ENCODE measurements at regions not wholly inside any gene's neighbourhood (a gene's known extent, or its start where the extent isn't known, plus 50 kb on each side); places are given as distances from the start of the nearest gene placed in this dataset.
"Not testable (repeated sequence)": the region's sequence is repeated elsewhere in the genome, so short reads cannot be mapped to it uniquely, and the experiment has no call there.

DNA sequence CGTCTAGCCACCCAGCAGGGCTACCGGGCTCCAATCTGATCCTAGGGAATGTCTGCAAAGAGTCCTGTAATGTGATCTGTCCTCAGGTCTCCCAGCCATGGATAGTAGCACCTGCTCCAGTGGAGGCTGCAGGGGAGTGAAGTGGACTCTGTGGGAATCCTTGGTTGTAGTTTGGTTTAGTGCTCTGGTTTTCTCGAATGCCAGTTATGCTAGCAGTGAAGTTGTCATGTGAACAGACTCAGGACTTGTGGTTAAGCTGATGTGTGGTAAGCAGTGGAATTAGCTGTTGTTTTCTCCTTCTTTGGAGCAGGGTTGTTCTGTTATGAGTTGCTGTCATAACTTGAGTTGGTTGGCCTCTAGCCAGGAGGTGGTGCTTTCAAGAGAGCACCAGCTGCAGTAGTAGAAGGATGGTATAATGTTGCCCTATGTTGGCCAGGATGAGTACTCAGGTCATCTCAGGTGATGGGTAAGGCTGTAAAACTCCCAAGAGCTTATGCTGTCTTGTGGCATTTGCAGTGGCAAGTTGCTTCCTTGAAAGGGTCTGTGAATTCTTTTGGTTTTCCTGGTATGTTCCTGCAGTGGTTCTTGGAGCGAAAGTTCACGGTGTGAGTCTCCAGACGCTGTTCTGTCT lies 390.2 kb downstream of the UTRN start:
- DNase-seq (ENCODE audit: low read depth), result peak; percentile 53

DNA sequence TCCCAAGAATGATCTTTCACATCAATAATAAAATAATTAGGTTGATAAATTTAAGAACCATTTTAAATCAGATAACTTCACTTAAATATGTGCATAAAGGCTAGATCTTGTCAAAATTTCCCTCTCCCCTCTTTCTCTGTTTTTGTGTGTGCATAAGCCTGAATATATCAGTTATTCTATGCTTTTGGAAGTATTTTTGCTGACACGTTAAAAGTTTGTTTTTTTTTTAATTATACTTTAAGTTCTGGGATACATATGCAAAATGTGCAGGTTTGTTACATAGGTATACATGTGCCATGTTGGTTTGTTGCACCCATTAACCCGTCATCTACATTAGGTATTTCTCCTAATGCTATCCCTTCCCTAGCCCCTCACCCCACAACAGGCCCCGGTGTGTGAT lies 391.2 kb downstream of the UTRN start:
- not testable (repeated sequence) for DNase-seq (ENCODE audit: low read depth)

DNA sequence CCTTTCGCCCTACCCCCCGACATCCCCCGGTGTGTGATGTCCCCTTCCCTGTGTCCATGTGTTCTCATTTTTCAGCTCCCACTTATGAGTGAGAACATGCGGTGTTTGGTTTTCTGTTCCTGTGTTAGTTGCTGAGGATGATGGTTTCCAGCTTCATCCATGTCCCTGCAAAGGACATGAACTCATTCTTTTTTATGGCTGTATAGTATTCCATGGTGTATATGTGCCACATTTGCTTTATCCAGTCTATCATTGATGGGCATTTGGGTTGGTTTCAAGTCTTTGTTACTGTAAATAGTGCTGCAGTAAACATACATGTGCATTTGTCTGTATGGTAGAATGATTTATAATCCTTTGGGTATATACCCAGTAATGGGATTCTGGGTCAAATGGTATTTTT lies 392.1 kb downstream of the UTRN start:
- not testable (repeated sequence) for DNase-seq (ENCODE audit: low read depth)

DNA sequence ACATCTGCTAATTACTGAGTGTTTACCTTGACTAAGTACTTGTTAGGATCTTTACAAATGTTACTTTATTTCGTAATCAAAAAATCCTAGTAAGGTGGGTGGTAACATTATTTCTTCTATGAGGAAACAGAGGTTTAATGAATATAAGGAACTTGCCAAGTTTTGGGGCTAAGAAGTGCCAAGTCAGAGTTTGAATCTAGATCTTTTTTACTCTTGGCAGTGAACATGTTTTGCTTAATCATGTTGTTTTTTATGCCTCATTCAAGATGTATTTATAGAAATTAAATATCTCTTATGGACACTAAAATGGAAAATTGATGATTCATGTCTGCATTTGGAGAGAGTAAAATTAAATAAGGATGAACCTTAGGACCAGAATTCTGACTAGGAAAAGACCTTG lies 393.7 kb downstream of the UTRN start:
- DNase-seq (ENCODE audit: low read depth), result no peak

DNA sequence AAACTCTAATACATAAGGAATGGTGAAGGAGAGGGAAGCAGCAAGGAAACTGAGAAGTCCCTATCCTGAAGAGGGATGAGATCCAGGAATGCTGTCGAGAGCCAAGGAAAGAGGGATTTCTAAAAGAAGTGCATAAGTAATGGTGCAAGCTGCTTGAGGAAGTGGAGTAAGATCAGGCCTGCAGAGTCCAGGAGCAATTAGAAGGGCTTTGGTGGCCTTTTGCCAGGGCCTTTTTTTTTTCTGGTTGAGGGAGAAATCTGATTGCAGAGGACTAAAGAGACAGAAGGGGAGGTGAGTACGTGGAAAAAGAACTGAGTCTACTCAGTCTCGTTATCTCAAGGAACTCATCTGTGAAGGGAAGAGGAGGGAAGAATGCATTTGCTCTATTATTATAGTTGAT lies 396.2 kb downstream of the UTRN start:
- peak; percentile 4 for DNase-seq (ENCODE audit: low read depth)

DNA sequence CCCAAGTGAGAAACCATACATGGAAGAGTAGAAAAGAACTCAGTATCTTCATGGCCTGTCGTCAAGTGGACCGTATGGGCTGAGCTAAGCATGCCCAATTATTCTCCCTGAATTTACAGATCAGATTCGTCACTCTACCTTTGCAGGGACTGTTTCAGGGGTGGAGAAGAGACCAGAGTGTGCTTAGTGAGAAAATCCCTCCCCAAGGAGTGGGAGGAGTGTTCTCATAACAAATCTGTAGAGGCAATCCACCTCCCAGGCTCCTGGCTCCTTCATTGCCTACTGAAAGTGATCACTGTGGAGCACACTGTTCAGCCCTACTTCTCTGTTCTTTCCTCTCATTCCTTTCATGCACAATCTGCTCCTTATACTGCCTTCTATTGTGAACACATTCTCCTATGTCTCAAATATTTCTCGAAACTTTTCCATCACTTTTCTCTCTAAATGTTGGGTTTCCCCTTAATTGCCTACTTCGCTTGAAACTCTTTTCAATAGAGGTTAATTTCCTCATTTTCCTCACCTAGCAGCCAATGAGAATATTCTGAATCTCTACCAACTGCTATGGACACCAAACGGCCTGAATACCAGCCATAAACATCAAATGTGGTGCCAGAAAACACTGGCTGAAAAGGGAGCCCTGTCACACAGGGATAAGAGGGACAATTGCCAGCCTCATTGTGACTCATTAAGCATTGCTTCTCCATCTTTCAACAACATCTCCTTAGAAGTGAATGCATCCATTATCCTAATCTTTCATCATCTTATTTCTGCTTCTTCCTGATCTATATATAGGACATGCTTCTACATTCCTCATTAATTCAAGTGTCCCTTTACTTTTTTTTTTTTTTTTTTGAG lies 398.3 kb downstream of the UTRN start:
- DNase-seq (ENCODE audit: low read depth), result peak; percentile 14

DNA sequence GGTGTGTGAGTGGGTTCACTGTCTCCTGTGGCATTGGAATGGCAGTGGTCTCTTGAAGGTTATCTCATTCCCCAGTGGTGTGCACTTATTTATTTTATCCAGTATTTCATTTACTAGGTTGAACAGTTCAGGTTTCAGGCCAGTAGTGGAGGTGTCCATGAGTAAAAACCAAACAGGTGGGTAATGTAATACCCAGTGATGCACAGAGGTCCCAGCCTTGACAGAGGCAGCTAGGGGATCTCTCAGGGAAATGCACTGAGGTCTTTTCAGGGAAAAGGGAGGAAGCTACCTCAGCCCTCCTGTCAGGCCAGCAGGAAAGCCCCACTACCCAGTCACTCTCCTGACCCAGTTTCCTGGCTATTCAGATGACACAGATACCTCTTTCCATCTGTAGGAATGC lies 403.6 kb downstream of the UTRN start:
- no peak for DNase-seq (ENCODE audit: low read depth)

DNA sequence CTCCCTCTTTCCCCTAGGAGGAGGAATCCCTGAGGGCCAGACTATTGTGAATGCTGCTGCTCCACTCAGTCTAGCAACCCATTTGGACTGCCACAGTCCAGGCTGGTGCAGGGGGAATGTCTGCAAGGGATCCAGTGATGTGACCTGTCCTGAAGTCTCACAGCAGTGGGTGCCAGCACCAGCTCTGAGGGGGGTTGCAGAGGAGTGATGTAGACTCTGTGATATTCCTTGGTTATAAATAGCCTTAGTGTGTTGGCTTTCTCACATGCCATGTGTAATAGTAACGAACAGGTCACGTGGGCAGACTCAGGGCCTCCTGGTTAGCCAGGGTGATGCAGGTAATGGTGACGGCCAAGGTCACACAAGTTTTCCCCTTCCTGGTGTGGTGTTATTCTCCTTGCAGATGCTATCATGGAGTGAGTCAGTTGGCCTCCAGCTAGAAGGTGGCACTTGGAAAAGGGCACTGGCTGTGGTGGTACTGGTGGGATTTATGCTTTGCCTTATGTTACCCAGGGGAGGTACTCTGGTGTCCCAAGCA lies 404.4 kb downstream of the UTRN start:
- no peak for DNase-seq (ENCODE audit: low read depth)

DNA sequence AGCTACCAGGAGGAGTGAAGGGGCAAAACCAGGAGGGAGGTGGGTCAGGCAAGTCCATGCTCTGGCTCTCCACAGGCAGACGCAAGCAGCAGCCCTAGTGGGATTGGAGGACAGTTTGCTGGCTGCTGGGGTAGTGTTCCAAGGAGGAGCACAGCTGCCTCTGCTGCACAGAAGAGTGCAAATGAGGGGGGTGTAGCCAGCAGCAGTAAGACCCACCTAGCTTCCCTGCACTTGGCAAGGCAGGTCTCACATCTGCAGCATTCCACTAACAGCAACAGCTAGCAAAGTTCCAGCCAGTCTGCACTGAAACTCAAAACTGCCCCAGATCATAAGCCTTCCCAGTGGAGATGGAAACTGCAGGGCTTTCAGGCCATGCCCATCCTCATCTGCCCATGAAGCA lies 405.0 kb downstream of the UTRN start:
- DNase-seq (ENCODE audit: low read depth), result no peak

DNA sequence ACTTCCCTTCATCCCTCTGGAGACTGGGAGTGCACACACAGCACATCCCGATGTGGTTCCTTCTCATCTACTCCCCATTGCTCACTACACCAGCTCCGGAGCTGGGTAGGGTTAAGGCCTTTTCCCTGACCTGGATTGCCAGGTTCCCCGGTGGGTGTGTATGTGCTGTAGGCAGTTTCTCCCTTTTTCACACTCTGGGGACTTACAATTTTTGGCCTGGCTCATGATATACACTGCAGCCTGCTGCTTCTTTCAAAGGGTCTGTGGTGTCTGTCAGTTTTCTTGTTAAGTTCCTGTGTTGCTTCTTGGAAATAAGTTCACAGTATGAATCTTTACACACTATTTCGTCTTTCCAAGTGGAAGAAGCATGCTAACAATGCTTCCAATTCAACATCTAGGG lies 405.5 kb downstream of the UTRN start:
- no peak for DNase-seq (ENCODE audit: low read depth)

DNA sequence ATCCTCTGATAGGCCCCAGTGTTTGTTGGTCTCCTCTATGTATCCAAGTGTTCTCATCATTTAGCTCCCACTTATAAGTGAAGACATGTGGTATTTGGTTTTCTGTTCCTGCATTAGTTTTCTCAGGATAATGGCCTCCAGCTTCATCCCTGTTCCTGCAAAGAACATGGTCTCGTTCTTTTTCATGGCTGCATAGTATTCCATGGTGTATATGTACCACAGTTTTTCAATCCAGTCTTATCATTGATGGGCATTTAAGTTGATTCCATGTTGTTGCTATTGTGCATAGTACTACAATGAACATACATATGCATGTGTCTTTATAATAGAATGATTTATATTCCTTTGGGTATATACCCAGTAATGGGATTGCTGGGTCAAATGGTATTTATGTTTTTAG lies 406.9 kb downstream of the UTRN start:
- DNase-seq (ENCODE audit: low read depth), result not testable (repeated sequence)

DNA sequence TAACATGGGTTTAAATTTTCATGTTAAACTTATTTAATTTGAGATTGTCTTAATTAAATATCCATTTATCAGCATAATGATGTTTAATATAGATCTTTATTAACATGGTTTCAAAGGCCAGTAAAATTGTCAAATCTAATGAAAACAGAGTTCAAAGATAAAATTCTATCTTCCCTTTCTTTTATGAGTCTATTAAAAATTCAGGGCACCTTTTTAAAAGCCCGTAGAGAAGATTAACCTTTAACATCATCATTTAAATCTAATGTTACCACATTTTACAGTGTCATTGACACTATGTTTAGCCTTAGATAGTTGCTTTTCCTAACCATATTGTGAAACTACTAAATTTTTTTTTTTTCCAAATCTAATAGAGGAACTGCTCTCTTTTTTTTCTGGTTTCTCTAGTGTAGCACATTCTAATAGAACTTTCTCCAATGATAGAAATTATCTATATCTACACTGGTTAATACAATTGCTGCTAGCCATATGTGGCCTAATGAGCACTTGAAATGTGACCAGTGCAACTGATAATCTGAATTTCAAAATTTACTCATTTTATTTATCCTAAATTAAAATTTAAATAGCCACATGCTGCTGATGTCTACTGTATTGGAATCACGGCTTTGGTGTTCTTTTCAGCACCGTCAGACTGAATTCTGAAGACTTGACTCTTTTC lies 410.9 kb downstream of the UTRN start:
- DNase-seq (ENCODE audit: low read depth), result no peak

DNA sequence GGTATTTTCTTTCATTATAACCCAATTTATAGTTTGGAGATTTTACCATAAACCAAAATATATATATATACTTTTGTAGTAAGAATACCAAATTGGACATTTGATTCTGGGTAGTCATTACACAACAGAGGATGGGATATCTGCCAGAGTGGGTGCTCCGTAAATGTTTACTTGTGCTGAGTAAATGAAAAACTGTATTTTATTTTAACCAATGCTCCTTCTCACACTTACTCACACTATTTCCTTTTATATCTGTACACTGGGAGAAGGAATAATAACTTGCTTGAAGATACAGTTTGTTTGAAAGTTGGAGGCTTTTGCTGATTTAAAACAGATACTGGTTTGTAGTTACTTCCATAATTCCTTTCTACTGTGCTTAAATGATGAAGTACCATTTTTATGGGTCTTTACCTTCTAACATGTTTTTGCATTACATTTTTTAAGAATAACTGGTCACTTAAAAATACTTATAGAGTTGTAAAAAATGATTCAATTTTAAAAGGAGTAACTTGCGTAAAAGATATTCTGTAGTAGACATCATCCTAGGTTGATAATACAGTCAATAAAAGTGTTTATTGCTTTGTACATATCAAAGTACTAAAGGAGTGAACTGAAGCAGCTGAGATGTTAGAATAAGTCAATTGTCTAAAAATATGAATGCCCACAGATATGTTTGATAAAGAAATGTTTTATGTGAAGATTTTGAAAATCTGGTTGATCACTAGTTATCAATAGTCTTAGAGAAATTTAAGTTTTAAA lies 411.7 kb downstream of the UTRN start:
- DNase-seq (ENCODE audit: low read depth), result no peak

DNA sequence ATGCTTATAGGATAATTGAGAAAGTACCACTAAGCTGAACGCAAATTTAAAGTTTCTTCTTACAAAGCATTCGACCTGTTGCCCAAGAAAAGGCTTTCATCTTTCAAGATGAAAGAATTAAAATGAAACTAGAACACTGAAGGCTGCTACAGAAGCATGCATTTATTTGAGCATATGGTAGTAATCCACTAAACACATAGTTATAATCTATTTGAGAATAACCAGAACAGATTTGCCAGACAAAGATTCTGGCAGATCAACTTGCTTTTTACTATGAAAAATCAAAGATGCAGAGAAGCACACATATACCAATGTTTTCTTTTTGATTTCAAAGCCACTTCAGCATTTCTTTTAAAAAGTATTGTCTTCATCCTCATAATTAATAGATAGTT lies 412.2 kb downstream of the UTRN start:
- no peak for DNase-seq (ENCODE audit: low read depth)

DNA sequence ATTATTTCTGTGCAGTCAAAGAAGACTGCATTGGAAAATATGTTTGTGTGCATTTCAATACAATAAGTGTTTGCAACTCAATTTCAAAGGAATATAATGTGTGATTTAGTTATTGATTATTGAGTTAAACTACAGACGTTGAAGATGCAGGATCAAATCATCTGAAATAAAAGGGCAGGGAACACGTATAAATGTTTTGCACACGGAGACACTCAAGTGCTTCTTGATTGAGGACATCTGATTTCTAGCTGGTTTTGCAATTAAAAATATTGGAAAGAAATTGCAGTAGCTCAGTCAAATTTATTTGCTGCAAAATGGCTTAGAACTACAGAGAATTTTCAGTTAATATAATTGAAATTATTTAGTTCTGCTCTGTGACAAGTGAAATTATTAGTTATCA lies 412.7 kb downstream of the UTRN start:
- DNase-seq (ENCODE audit: low read depth), result no peak

DNA sequence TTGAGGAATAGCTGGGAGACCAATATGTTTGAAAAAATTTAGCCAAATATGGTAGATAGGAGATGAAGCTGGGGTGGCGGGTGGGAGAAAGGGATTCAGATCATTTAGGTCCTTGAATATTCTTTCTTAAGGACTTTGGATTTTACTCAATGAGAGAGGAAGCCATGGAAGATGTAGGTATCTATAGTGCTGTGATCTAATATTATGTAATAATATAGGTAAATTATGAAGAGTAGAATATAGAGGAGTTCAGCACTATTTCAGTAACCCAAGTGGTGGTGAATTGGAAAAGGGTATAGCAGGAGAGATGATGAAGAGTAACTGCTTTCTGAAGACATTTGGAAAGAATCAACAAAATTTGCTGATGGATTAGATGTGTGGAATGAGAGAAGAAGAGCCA lies 417.6 kb downstream of the UTRN start:
- DNase-seq (ENCODE audit: low read depth), result no peak

DNA sequence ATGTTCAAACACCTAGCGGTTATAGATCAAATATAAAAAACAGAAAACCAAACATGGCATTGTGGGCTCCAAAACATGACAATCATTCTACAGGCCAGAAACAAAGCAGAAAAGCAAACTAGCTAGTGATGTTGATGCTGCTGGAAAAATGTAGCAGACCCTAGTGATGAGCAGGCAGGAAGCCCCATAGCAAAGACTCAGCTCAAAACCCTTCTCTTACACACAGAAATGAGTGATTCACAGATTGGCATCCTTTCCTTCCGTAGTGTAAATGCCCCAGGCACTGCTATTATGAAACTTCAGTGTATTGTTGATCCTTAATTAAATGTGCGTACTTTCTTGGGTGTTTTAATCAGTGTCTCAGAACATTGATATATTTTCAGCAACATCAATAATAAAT lies 425.1 kb downstream of the UTRN start:
- DNase-seq (ENCODE audit: low read depth), result peak; percentile 92

DNA sequence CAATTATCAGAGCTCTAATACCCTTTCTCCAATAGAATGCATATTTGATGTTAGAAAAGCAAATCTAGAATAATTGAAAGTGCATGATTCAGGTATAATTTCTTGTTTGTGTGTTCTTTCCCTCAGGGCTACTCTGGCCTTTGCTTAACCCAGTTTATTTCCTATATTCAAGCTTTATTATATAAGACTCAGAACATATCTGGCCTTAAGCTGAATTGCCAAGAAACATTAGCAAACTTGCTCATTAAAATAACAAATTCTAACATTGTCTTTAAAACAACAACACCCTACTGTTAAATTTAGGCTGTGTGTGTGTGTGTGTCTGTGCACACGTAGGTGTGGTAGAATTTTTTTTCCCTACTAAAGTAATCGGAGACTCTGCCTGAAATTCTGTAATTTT lies 426.5 kb downstream of the UTRN start:
- no peak for DNase-seq (ENCODE audit: low read depth)

DNA sequence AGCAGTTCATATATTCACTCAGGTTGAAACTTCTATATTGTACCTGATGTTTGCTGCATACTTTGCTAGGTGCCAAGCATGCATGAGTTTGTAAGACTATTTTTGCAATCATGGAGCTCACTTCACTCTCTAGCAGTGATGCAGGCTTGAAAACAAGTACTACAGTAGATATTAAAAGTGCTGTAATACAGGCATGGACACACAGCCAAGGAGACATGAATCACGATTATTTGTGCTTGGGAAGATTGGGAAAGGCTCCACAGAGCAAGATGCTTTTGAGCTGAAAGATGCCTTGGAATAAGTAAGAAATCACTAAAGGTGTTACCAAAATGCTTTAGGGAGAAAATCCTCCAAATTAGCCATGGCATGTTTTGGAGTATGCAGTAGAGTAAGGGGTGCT lies 427.4 kb downstream of the UTRN start:
- DNase-seq (ENCODE audit: low read depth), result no peak

DNA sequence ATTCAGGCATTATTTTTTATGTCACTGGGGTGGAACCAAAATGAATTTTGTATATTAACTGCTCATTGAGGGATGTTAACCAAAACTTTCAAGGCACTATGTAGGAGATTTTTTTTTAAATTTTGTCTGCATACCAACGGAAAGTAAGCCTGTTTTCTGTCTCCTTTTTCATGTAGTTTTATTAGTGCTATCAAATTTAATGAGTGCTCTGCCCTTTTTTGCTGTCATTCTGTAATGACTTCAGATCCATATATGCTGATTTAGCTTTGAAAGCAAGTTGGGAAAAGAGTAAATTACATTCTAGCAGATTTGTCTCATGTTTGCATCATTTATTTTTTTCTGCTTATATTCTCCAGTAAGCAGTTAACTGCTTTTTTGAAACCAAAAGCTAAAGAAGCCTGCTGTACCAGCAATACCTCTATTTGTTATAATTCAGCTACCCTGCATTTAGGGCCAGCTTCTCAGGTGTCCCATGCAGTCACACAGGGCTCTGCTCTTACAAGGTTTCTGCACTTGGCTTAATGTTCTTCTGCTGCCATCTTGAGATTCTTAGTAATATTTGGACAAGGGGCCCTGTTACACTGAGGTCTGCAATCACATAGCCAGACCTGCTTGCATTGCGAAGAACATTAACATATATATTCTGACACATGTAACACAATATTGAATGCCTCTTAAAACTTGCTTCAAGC lies 429.0 kb downstream of the UTRN start:
- DNase-seq (ENCODE audit: low read depth), result no peak

DNA sequence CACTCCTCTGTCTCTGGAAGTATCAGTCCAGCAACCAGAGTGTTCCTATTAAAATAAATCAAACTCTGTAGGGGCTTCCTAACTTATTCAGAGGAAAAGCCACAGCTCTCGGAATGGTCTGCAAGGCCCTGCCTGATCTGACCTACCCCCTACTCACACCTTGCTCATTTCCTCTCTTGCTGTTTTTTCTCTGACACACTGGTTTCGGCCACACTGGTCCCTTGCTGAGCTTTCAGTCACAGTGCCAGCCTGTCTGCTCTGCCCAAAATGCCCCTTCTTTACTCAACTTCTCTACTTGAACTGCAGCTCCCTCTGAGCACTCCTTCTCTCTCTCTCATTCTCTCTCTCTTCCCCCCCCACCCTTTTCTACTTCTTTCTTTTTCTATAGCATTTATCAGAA lies 430.2 kb downstream of the UTRN start:
- DNase-seq (ENCODE audit: low read depth), result peak; percentile 70

Measured in HT1080 (cell line).